Spleen (tissue), 7 donors: ENCODE measurements at regions not wholly inside any gene's neighbourhood (a gene's known extent, or its start where the extent isn't known, plus 50 kb on each side); places are given as distances from the start of the nearest gene placed in this dataset.

ENCODE experiments used
- POLR2A ChIP-seq, 3 donors: fragments of 450-650 bp; IDR thresholded peaks; one replicate each; pipeline ENCODE4 v1.5.1; 2017; ENCODE audit warnings: antibody characterized with exemption in 3 of 3, mild to moderate bottlenecking in 1 of 3
- POLR2AphosphoS5 ChIP-seq, 3 donors: sonication (generic); formaldehyde crosslinking; IDR thresholded peaks; one replicate each; pipeline ENCODE4 v1.5.1; 2017; ENCODE audit warnings: antibody characterized with exemption in 3 of 3
- TF ChIP-seq, protein P1 (sequence below), 11 experiments: fragments of 200-600 bp in 7 of 11; fragments of 450-650 bp in 4 of 11; sonication (generic) in 4 of 11; IDR thresholded peaks in 8 of 11; conservative IDR thresholded peaks in 3 of 11; 1 replicate in 7 of 11; 2 replicates in 4 of 11; pipeline versions ENCODE4 v1.4.0 to v1.8.0; 2016 to 2021; ENCODE audit warnings: antibody characterized with exemption in 11 of 11, inconsistent platforms in 4 of 11, mild to moderate bottlenecking in 1 of 11
- donor health status: DM: no; HTN: no; CAD: no; lungs with moderate emphysema.
- donor health status: DM: no; HTN: no; CAD: no.
- donor health status: DM: no; HTN: no; CAD: no.

DNA sequence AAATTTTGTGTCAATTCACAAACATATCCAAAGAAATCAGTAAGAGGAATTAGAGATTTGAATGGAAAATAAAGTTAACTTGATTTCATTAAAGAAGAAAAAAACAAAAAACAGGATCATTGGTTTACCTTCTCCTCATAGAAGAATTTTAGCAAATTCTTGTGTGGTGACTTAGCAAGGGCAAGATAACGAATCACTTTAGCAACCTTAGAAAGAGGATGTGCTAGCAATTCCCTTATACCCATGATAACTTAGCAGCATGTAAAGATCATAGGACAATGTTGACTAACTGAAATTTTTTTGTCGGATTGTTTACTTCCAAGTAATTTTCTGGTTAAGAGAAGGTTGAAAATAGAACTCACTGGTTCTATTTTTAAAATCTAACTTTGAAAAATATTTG, 609.3 kb downstream of the GBE1 start:
- TF ChIP-seq, protein P1, sequence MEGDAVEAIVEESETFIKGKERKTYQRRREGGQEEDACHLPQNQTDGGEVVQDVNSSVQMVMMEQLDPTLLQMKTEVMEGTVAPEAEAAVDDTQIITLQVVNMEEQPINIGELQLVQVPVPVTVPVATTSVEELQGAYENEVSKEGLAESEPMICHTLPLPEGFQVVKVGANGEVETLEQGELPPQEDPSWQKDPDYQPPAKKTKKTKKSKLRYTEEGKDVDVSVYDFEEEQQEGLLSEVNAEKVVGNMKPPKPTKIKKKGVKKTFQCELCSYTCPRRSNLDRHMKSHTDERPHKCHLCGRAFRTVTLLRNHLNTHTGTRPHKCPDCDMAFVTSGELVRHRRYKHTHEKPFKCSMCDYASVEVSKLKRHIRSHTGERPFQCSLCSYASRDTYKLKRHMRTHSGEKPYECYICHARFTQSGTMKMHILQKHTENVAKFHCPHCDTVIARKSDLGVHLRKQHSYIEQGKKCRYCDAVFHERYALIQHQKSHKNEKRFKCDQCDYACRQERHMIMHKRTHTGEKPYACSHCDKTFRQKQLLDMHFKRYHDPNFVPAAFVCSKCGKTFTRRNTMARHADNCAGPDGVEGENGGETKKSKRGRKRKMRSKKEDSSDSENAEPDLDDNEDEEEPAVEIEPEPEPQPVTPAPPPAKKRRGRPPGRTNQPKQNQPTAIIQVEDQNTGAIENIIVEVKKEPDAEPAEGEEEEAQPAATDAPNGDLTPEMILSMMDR (IDR thresholded peaks at IDR 0.05 in 8 of 11, conservative IDR thresholded peaks at IDR 0.05 in 3 of 11) = no peak
- TF ChIP-seq POLR2AphosphoS5 (IDR thresholded peaks at IDR 0.05) (no peak), POLR2A (IDR thresholded peaks at IDR 0.05) (no peak)
